WTC11 (cell line): ENCODE measurements at regions not wholly inside any gene's neighbourhood (a gene's known extent, or its start where the extent isn't known, plus 50 kb on each side); places are given as distances from the start of the nearest gene placed in this dataset.

ENCODE experiments used
- ATAC-seq: fragments of 200-7000 bp; cut with Tn5 transposase; 2 replicates; pipeline ENCODE4 v1.10.0; 2021; ENCODE audit warnings: mild to moderate bottlenecking, moderate library complexity
- CTCF ChIA-PET: fragments of 300-600 bp; sonication (Branson Sonifier 250); formaldehyde crosslinking; loops from one replicate; lab custom pipeline; 2021; ENCODE audit warnings: antibody characterized with exemption; lab: Charles Lee
- POLR2A ChIA-PET: fragments of 350-600 bp; sonication (Branson Sonifier 250); formaldehyde crosslinking; loops from one replicate; lab custom pipeline; 2021; ENCODE audit warnings: antibody characterized with exemption; lab: Charles Lee
- DNase-seq: peaks from one replicate; pipeline ENCODE4 v3.0.0; 2021; ENCODE audit warnings: low spot score
- H3K27ac Mint-ChIP-seq: 2 replicates; pipeline ENCODE4 v1.8.0; 2021; ENCODE audit warnings: mixed read lengths
- H3K27me3 Mint-ChIP-seq: 2 replicates; pipeline ENCODE4 v1.8.0; 2021; ENCODE audit warnings: low read depth, mild to moderate bottlenecking, moderate library complexity, mixed read lengths
- H3K36me3 Mint-ChIP-seq: 2 replicates; pipeline ENCODE4 v1.8.0; 2021; ENCODE audit warnings: mixed read lengths
- H3K4me1 Mint-ChIP-seq: 2 replicates; pipeline ENCODE4 v1.8.0; 2022; ENCODE audit warnings: mixed read lengths
- H3K4me3 Mint-ChIP-seq: 2 replicates; pipeline ENCODE4 v1.8.0; 2021; ENCODE audit warnings: mild to moderate bottlenecking, moderate library complexity, mixed read lengths
- H3K9me3 Mint-ChIP-seq: 2 replicates; pipeline ENCODE4 v1.8.0; 2021; ENCODE audit warnings: mixed read lengths
- EMX1 ChIP-seq: fragments of 250-450 bp; sonication (Bioruptor Pico); IDR thresholded peaks from 2 replicates; pipeline ENCODE4 v1.8.0; 2021; ENCODE audit warnings: mild to moderate bottlenecking
- FOXJ3 ChIP-seq: sonication (generic); formaldehyde crosslinking; IDR thresholded peaks from 2 replicates; pipeline ENCODE4 v1.9.0; 2021; ENCODE audit warnings: missing genetic modification reagents, mild to moderate bottlenecking, borderline replicate concordance
- GTF2I ChIP-seq: fragments of 250-450 bp; sonication (Bioruptor Pico); conservative IDR thresholded peaks from 2 replicates; pipeline ENCODE4 v1.4.0; 2021; ENCODE audit warnings: mild to moderate bottlenecking
- NR2C2 ChIP-seq: sonication (generic); formaldehyde crosslinking; IDR thresholded peaks from 2 replicates; pipeline ENCODE4 v1.8.0; 2022; ENCODE audit warnings: mild to moderate bottlenecking, missing genetic modification reagents
- SOX15 ChIP-seq: fragments of 250-450 bp; sonication (Bioruptor Pico); IDR thresholded peaks from 2 replicates; pipeline ENCODE4 v1.9.0; 2021; ENCODE audit warnings: mild to moderate bottlenecking
- TEAD1 ChIP-seq: sonication (generic); formaldehyde crosslinking; IDR thresholded peaks from 2 replicates; pipeline ENCODE4 v1.8.0; 2022; ENCODE audit warnings: mild to moderate bottlenecking, missing genetic modification reagents
- ZBTB21 ChIP-seq: sonication (generic); formaldehyde crosslinking; IDR thresholded peaks from 2 replicates; pipeline ENCODE4 v1.8.1; 2023; ENCODE audit warnings: mild to moderate bottlenecking, missing genetic modification reagents, borderline replicate concordance
- ZNF317 ChIP-seq: sonication (generic); formaldehyde crosslinking; IDR thresholded peaks from 2 replicates; pipeline ENCODE4 v1.8.1; 2023; ENCODE audit warnings: low read depth, mild to moderate bottlenecking, moderate library complexity, missing genetic modification reagents, borderline replicate concordance
- ZNF396 ChIP-seq: fragments of 250-450 bp; sonication (Bioruptor Pico); IDR thresholded peaks from 2 replicates; pipeline ENCODE4 v1.8.0; 2021; ENCODE audit warnings: mild to moderate bottlenecking, moderate library complexity, borderline replicate concordance
- ZNF416 ChIP-seq: fragments of 250-450 bp; sonication (Bioruptor Pico); IDR thresholded peaks from 2 replicates; pipeline ENCODE4 v1.9.0; 2021; ENCODE audit warnings: mild to moderate bottlenecking, inconsistent platforms
- TF ChIP-seq, protein P1 (sequence below): sonication (generic); formaldehyde crosslinking; IDR thresholded peaks from 2 replicates; pipeline ENCODE4 v1.8.0; 2023; ENCODE audit warnings: missing genetic modification reagents, mild to moderate bottlenecking, borderline replicate concordance
- TF ChIP-seq, protein P2 (sequence below): sonication (generic); formaldehyde crosslinking; IDR thresholded peaks from 2 replicates; pipeline ENCODE4 v1.8.0; 2022; ENCODE audit warnings: mild to moderate bottlenecking, missing genetic modification reagents
- TF ChIP-seq, protein P3 (sequence below): sonication (generic); formaldehyde crosslinking; IDR thresholded peaks from 2 replicates; pipeline ENCODE4 v1.8.1; 2022; ENCODE audit warnings: low read depth, missing genetic modification reagents, borderline replicate concordance
- TF ChIP-seq, protein P4 (sequence below): fragments of 250-450 bp; sonication (Bioruptor Pico); IDR thresholded peaks from 2 replicates; pipeline ENCODE4 v1.9.0; 2021; ENCODE audit warnings: moderate library complexity, mild to moderate bottlenecking, inconsistent platforms, borderline replicate concordance
- TF ChIP-seq, protein P5 (sequence below): sonication (generic); formaldehyde crosslinking; IDR thresholded peaks from 2 replicates; pipeline ENCODE4 v1.8.0; 2022; ENCODE audit warnings: mild to moderate bottlenecking, missing genetic modification reagents
- TF ChIP-seq, protein P6 (sequence below): sonication (generic); formaldehyde crosslinking; IDR thresholded peaks from 2 replicates; pipeline ENCODE4 v1.8.1; 2022; ENCODE audit warnings: missing genetic modification reagents, borderline replicate concordance
- TF ChIP-seq, protein P7 (sequence below): sonication (generic); formaldehyde crosslinking; IDR thresholded peaks from 2 replicates; pipeline ENCODE4 v1.8.1; 2023; ENCODE audit warnings: mild to moderate bottlenecking, missing genetic modification reagents, moderate library complexity

DNA sequence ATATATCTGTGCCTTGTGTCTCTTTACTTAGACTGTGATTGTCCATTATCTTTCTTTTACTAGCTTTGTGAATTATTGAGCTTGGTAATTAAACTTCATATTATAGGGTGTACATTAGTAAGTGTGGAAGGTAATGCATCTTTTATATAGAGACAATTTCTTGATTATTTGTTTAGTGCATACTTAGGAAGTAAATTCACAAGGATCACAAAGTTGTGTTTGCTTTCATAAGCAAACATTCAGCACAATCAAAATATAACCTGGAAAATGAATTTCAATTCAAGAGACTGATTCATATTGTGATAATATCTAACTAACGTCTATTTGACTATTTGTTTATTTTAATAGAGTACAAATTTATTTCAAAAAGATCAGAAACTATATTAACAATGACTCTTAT is 749.9 kb upstream of the NUDT12 start (continued):
- TF ChIP-seq, protein P1, sequence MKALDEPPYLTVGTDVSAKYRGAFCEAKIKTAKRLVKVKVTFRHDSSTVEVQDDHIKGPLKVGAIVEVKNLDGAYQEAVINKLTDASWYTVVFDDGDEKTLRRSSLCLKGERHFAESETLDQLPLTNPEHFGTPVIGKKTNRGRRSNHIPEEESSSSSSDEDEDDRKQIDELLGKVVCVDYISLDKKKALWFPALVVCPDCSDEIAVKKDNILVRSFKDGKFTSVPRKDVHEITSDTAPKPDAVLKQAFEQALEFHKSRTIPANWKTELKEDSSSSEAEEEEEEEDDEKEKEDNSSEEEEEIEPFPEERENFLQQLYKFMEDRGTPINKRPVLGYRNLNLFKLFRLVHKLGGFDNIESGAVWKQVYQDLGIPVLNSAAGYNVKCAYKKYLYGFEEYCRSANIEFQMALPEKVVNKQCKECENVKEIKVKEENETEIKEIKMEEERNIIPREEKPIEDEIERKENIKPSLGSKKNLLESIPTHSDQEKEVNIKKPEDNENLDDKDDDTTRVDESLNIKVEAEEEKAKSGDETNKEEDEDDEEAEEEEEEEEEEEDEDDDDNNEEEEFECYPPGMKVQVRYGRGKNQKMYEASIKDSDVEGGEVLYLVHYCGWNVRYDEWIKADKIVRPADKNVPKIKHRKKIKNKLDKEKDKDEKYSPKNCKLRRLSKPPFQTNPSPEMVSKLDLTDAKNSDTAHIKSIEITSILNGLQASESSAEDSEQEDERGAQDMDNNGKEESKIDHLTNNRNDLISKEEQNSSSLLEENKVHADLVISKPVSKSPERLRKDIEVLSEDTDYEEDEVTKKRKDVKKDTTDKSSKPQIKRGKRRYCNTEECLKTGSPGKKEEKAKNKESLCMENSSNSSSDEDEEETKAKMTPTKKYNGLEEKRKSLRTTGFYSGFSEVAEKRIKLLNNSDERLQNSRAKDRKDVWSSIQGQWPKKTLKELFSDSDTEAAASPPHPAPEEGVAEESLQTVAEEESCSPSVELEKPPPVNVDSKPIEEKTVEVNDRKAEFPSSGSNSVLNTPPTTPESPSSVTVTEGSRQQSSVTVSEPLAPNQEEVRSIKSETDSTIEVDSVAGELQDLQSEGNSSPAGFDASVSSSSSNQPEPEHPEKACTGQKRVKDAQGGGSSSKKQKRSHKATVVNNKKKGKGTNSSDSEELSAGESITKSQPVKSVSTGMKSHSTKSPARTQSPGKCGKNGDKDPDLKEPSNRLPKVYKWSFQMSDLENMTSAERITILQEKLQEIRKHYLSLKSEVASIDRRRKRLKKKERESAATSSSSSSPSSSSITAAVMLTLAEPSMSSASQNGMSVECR: no peak
- TF ChIP-seq ZNF396 (CRISPR knock-in tag) (no peak), SOX15 (CRISPR knock-in tag) (no peak), ZNF317 (no peak), FOXJ3 (no peak)
- TF ChIP-seq, protein P2, sequence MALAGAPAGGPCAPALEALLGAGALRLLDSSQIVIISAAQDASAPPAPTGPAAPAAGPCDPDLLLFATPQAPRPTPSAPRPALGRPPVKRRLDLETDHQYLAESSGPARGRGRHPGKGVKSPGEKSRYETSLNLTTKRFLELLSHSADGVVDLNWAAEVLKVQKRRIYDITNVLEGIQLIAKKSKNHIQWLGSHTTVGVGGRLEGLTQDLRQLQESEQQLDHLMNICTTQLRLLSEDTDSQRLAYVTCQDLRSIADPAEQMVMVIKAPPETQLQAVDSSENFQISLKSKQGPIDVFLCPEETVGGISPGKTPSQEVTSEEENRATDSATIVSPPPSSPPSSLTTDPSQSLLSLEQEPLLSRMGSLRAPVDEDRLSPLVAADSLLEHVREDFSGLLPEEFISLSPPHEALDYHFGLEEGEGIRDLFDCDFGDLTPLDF (CRISPR knock-in tag): no peak
- TF ChIP-seq, protein P3, sequence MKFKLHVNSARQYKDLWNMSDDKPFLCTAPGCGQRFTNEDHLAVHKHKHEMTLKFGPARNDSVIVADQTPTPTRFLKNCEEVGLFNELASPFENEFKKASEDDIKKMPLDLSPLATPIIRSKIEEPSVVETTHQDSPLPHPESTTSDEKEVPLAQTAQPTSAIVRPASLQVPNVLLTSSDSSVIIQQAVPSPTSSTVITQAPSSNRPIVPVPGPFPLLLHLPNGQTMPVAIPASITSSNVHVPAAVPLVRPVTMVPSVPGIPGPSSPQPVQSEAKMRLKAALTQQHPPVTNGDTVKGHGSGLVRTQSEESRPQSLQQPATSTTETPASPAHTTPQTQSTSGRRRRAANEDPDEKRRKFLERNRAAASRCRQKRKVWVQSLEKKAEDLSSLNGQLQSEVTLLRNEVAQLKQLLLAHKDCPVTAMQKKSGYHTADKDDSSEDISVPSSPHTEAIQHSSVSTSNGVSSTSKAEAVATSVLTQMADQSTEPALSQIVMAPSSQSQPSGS: no peak

DNA sequence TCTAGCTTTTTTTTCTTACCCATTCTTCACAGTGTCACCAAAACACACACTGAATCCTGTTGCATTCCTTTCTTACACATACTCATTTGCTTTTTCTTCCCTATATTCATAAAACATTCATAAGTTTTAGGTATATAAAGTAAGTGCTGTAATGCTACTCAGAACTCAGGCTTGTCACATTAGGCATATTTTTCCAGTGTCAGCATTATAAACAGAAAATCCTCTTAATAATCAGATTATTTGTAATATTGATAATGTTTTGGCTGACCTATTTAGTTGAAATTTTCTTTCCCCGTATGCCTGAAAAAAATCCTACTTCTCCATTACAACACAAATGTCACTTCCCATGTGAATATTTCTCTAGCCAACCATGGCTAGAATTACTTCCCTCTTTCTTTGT is 743.0 kb upstream of the NUDT12 start:
- DNase-seq: no peak
- CTCF ChIA-PET: no interaction called here
- no peaks in the 10 kb centered on the region for H3K36me3 Mint-ChIP-seq
- TF ChIP-seq EMX1 (CRISPR knock-in tag): no peak
- no peak for TF ChIP-seq NR2C2 (CRISPR knock-in tag)
- TF ChIP-seq, protein P4, sequence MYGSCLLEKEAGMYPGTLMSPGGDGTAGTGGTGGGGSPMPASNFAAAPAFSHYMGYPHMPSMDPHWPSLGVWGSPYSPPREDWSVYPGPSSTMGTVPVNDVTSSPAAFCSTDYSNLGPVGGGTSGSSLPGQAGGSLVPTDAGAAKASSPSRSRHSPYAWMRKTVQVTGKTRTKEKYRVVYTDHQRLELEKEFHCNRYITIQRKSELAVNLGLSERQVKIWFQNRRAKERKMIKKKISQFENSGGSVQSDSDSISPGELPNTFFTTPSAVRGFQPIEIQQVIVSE (CRISPR knock-in tag): no peak
- TF ChIP-seq, protein P5, sequence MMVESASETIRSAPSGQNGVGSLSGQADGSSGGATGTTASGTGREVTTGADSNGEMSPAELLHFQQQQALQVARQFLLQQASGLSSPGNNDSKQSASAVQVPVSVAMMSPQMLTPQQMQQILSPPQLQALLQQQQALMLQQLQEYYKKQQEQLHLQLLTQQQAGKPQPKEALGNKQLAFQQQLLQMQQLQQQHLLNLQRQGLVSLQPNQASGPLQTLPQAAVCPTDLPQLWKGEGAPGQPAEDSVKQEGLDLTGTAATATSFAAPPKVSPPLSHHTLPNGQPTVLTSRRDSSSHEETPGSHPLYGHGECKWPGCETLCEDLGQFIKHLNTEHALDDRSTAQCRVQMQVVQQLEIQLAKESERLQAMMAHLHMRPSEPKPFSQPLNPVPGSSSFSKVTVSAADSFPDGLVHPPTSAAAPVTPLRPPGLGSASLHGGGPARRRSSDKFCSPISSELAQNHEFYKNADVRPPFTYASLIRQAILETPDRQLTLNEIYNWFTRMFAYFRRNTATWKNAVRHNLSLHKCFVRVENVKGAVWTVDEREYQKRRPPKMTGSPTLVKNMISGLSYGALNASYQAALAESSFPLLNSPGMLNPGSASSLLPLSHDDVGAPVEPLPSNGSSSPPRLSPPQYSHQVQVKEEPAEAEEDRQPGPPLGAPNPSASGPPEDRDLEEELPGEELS (CRISPR knock-in tag): no peak
- TF ChIP-seq GTF2I (CRISPR knock-in tag): no peak
- no peak for TF ChIP-seq TEAD1
- TF ChIP-seq, protein P6, sequence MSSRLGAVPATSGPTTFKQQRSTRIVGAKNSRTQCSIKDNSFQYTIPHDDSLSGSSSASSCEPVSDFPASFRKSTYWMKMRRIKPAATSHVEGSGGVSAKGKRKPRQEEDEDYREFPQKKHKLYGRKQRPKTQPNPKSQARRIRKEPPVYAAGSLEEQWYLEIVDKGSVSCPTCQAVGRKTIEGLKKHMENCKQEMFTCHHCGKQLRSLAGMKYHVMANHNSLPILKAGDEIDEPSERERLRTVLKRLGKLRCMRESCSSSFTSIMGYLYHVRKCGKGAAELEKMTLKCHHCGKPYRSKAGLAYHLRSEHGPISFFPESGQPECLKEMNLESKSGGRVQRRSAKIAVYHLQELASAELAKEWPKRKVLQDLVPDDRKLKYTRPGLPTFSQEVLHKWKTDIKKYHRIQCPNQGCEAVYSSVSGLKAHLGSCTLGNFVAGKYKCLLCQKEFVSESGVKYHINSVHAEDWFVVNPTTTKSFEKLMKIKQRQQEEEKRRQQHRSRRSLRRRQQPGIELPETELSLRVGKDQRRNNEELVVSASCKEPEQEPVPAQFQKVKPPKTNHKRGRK (CRISPR knock-in tag): no peak
- TF ChIP-seq ZBTB21 (CRISPR knock-in tag): no peak
- TF ChIP-seq, protein P1: no peak
- no peak for TF ChIP-seq ZNF416 (CRISPR knock-in tag)
- TF ChIP-seq ZNF317: no peak
- TF ChIP-seq, protein P7, sequence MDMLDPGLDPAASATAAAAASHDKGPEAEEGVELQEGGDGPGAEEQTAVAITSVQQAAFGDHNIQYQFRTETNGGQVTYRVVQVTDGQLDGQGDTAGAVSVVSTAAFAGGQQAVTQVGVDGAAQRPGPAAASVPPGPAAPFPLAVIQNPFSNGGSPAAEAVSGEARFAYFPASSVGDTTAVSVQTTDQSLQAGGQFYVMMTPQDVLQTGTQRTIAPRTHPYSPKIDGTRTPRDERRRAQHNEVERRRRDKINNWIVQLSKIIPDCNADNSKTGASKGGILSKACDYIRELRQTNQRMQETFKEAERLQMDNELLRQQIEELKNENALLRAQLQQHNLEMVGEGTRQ: no peak
- TF ChIP-seq, all 79 proteins: peak for 0
- no peaks in the 10 kb centered on the region for H3K9me3 Mint-ChIP-seq
- H3K4me1 Mint-ChIP-seq: no peaks in the 10 kb centered on the region
- ATAC-seq: no peak
- no peak overlapping the region for H3K27ac Mint-ChIP-seq
- no peaks in the 10 kb centered on the region for H3K27me3 Mint-ChIP-seq
- POLR2A ChIA-PET: no interaction called here
- no peak overlapping the region for H3K4me3 Mint-ChIP-seq
